HepG2 (cell line): ENCODE measurements at regions not wholly inside any gene's neighbourhood (a gene's known extent, or its start where the extent isn't known, plus 50 kb on each side); places are given as distances from the start of the nearest gene placed in this dataset.

Experiments used
- ATAC-seq: fragments of 200-7000 bp; cut with Tn5 transposase; 3 replicates; pipeline ENCODE4 v1.9.1; 2020; ENCODE audit warnings: mild to moderate bottlenecking, moderate library complexity
- BruUV-seq: library from RNA; stranded (reverse); fragments of 400-500 nt; replicated peaks from 2 replicates; lab custom pipeline; 2021; lab: Mats Ljungman, UMichigan
- CTCF ChIA-PET: fragments of 300-600 bp; formaldehyde crosslinking; extraction: SDS; loops from one replicate; lab custom pipeline; 2021; ENCODE audit warnings: low total read pairs, inconsistent platforms, low intra/inter-chr PET ratio; lab: Yijun Ruan, JAX
- POLR2A ChIA-PET: fragments of 350-600 bp; sonication (Branson Sonifier 250); formaldehyde crosslinking; loops from one replicate; lab custom pipeline; 2020; ENCODE audit warnings: antibody characterized with exemption, inconsistent platforms; lab: Yijun Ruan, JAX
- DNase-seq: peaks from one replicate; pipeline ENCODE4 v3.0.0-alpha.2; 2015; ENCODE audit warnings: low spot score
- FAIRE-seq: peaks from 3 replicates; lab custom pipeline; 2011; peaks lifted over from hg19 to GRCh38; lab: Jason Lieb, UNC
- H2AFZ ChIP-seq: one replicate; pipeline ENCODE4 v1.6.1; 2011; ENCODE audit warnings: low read length, inconsistent platforms
- H3K27ac ChIP-seq: fragments of 300-600 bp; 3 replicates; pipeline ENCODE4 v1.8.0; 2011; ENCODE audit warnings: mixed run types, mild to moderate bottlenecking, mixed read lengths, low read length, inconsistent platforms; ENCODE audit not compliant: insufficient read depth; ENCODE audit errors: extremely low read length
- H3K27me3 ChIP-seq, 2 experiments: fragments of 200-600 bp in 1 of 2; 2 replicates in 1 of 2; 3 replicates in 1 of 2; pipeline versions ENCODE4 v1.6.0 to v1.8.0; 2011; ENCODE audit warnings: low read length in 2 of 2, mild to moderate bottlenecking in 2 of 2, moderate library complexity in 2 of 2, inconsistent platforms in 1 of 2; ENCODE audit not compliant: insufficient read depth in 2 of 2, control insufficient read depth in 1 of 2
- H3K36me3 ChIP-seq, 2 experiments: fragments of 200-600 bp in 1 of 2; replicated peaks in 1 of 2; 2 replicates in 1 of 2; 3 replicates in 1 of 2; pipeline versions ENCODE4 v1.5.1 to v1.8.0; 2011; ENCODE audit warnings: low read length in 2 of 2, inconsistent platforms in 1 of 2; ENCODE audit not compliant: insufficient read depth in 2 of 2, control insufficient read depth in 1 of 2
- H3K4me1 ChIP-seq: 2 replicates; pipeline ENCODE4 v1.5.1; 2012; ENCODE audit warnings: low read length, inconsistent platforms; ENCODE audit not compliant: insufficient read depth
- H3K4me2 ChIP-seq: 2 replicates; pipeline ENCODE4 v1.6.0; 2011; ENCODE audit warnings: low read depth, low read length, inconsistent platforms
- H3K4me3 ChIP-seq, 3 experiments: fragments of 200-600 bp in 1 of 3; sonication (generic), shearing (Covaris generic) in 1 of 3; replicated peaks in 1 of 3; 2 replicates each; pipeline ENCODE4 v1.5.1; 2011 to 2016; ENCODE audit warnings: low read length in 3 of 3, inconsistent platforms in 2 of 3, low read depth in 2 of 3, mild to moderate bottlenecking in 2 of 3, control low read depth in 1 of 3, mixed read lengths in 1 of 3; ENCODE audit not compliant: insufficient read depth in 1 of 3
- H3K79me2 ChIP-seq: one replicate; pipeline ENCODE4 v1.6.1; 2011; ENCODE audit warnings: low read length, inconsistent platforms; ENCODE audit not compliant: insufficient read depth
- H3K9ac ChIP-seq: 2 replicates; pipeline ENCODE4 v1.6.0; 2011; ENCODE audit warnings: mild to moderate bottlenecking, low read depth, low read length, inconsistent platforms; ENCODE audit not compliant: insufficient read depth
- H3K9me3 ChIP-seq: 2 replicates; pipeline ENCODE4 v1.5.1; 2012; ENCODE audit warnings: mild to moderate bottlenecking, low read length
- H4K20me1 ChIP-seq: 2 replicates; pipeline ENCODE4 v1.6.0; 2011; ENCODE audit warnings: inconsistent platforms, mild to moderate bottlenecking, low read length, moderate library complexity; ENCODE audit not compliant: insufficient read depth
- HMG20A ChIP-seq: IDR thresholded peaks from 2 replicates; pipeline ENCODE4 v1.6.1; 2016; ENCODE audit warnings: borderline replicate concordance
- JARID2 ChIP-seq: sonication (generic); formaldehyde crosslinking; IDR thresholded peaks from 2 replicates; pipeline ENCODE4 v1.8.1; 2023; ENCODE audit warnings: missing genetic modification reagents, inconsistent platforms; ENCODE audit not compliant: insufficient replicate concordance
- MEIS1 ChIP-seq: sonication (generic); formaldehyde crosslinking; IDR thresholded peaks from 2 replicates; pipeline ENCODE4 v1.9.0; 2021; ENCODE audit warnings: mild to moderate bottlenecking, missing genetic modification reagents, moderate library complexity, borderline replicate concordance
- MYNN ChIP-seq: sonication (generic); formaldehyde crosslinking; IDR thresholded peaks from 2 replicates; pipeline ENCODE4 v1.4.0; 2020; ENCODE audit warnings: mild to moderate bottlenecking, low read depth, missing genetic modification reagents
- PHF8 ChIP-seq: sonication (generic); formaldehyde crosslinking; IDR thresholded peaks from 2 replicates; pipeline ENCODE4 v1.5.0; 2020; ENCODE audit warnings: missing genetic modification reagents
- PITX1 ChIP-seq: sonication (generic); formaldehyde crosslinking; IDR thresholded peaks from 2 replicates; pipeline ENCODE4 v1.5.1; 2020; ENCODE audit warnings: mild to moderate bottlenecking, missing genetic modification reagents
- SMAD9 ChIP-seq: sonication (generic); formaldehyde crosslinking; IDR thresholded peaks from 2 replicates; pipeline ENCODE4 v1.5.1; 2020; ENCODE audit warnings: mild to moderate bottlenecking, missing genetic modification reagents
- SMARCE1 ChIP-seq: fragments of 450-650 bp; IDR thresholded peaks from 2 replicates; pipeline ENCODE4 v1.6.1; 2017; ENCODE audit warnings: borderline replicate concordance
- ZNF121 ChIP-seq: sonication (generic); formaldehyde crosslinking; IDR thresholded peaks from 2 replicates; pipeline ENCODE4 v1.5.0; 2020; ENCODE audit warnings: mild to moderate bottlenecking, missing genetic modification reagents
- ZNF510 ChIP-seq: sonication (generic); formaldehyde crosslinking; IDR thresholded peaks from 2 replicates; pipeline ENCODE4 v1.4.0; 2020; ENCODE audit warnings: low read depth, mild to moderate bottlenecking, missing genetic modification reagents
- WGBS: methylation state at CpG from one replicate; pipeline ENCODE4 v1.1.6; 2017; ENCODE audit warnings: low lambda C conversion rate; 5-methylcytosine and 5-hydroxymethylcytosine counted together
- in situ Hi-C: cut with HindIII; loops from 2 replicates; pipeline ENCODE4 v1.10.0; 2017; ENCODE audit warnings: low pct_unique_long_range_greater_than_20kb; ENCODE audit not compliant: extremely low pct_ligation_motif_present
- intact Hi-C: fragments of 100-400 bp; cut with micrococcal nuclease; formaldehyde crosslinking; loops from one replicate; pipeline ENCODE4 v1.10.0; 2022; ENCODE audit not compliant: unreplicated experiment
- TF ChIP-seq, protein P1 (sequence below): sonication (generic); formaldehyde crosslinking; IDR thresholded peaks from 2 replicates; pipeline ENCODE4 v1.8.0; 2022; ENCODE audit warnings: mild to moderate bottlenecking, missing genetic modification reagents, borderline replicate concordance
- TF ChIP-seq, protein P2 (sequence below): sonication (generic); formaldehyde crosslinking; IDR thresholded peaks from 2 replicates; pipeline ENCODE4 v1.4.0; 2020; ENCODE audit warnings: missing genetic modification reagents; ENCODE audit errors: not compliant biosample characterization

DNA sequence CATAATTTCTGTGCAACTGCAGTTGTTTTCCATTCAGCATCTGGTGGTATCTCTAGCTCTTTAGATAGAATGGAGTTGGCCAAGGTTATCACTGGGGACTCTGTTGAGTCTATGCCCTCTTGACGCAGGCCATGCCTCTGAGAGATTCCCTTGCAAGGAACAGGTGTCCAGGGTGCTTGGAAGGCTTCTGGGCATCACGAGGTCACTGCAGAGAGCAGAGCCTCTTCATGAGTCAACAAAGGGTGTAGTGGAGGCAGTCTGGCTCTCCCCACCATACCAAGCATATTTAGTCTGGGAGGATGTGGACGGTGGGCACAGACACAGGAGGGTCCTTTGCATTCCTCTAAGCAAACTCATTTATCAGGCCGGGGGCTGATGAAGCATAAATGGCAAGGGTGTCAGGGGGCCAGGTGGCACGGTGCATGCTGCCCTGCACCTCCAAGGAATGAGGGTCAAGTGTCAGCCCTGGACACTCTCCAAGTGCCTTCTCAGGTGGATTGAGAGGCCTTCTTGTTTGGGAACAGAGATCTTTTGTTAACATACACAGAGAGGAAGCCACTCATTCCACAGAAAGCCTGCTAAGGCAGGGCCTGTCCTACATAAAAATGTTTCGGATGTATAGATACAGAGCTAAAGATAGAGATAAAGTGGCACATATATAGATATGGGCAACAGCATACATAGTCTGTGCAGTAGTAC is 328.6 kb downstream of the INHBA start:
- Histone ChIP-seq H3K79me2 (no peaks in the 10 kb centered on the region), H3K9me3 (peaks cover 22% of the 10 kb centered on the region), H3K4me1 (no peaks in the 10 kb centered on the region), H3K27me3 (no peaks in the 10 kb centered on the region), H3K9ac (no peak overlapping the region), H3K4me2 (no peak overlapping the region)
- no peak for ATAC-seq
- intact Hi-C loops: no loop called here
- WGBS: 3% methylated on average over 5 of the region's 6 CpGs
- in situ Hi-C loops: no loop called here
- TF ChIP-seq HMG20A (CRISPR knock-in tag) (no peak), PHF8 (CRISPR knock-in tag) (no peak), JARID2 (CRISPR knock-in tag) (no peak), SMARCE1 (no peak), SMAD9 (CRISPR knock-in tag) (no peak), ZNF121 (CRISPR knock-in tag) (no peak), PITX1 (CRISPR knock-in tag) (no peak), MYNN (no peak), ZNF510 (CRISPR knock-in tag) (no peak), MEIS1 (CRISPR knock-in tag) (no peak)
- TF ChIP-seq, protein P1, sequence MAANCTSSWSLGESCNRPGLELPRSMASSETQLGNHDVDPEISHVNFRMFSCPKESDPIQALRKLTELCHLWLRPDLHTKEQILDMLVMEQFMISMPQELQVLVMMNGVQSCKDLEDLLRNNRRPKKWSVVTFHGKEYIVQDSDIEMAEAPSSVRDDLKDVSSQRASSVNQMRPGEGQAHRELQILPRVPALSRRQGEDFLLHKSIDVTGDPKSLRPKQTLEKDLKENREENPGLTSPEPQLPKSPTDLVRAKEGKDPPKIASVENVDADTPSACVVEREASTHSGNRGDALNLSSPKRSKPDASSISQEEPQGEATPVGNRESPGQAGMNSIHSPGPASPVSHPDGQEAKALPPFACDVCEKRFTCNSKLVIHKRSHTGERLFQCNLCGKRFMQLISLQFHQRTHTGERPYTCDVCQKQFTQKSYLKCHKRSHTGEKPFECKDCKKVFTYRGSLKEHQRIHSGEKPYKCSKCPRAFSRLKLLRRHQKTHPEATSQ: no peak
- TF ChIP-seq, protein P2, sequence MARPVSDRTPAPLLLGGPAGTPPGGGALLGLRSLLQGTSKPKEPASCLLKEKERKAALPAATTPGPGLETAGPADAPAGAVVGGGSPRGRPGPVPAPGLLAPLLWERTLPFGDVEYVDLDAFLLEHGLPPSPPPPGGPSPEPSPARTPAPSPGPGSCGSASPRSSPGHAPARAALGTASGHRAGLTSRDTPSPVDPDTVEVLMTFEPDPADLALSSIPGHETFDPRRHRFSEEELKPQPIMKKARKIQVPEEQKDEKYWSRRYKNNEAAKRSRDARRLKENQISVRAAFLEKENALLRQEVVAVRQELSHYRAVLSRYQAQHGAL (CRISPR knock-in tag): no peak
- TF ChIP-seq, all 625 proteins: peak for 0
- DNase-seq (no peak), FAIRE-seq (no peak)
- H2AFZ ChIP-seq: no peak overlapping the region
- BruUV-seq: no TSS peak
- ChIA-PET POLR2A (no interaction called here), CTCF (no interaction called here)
- no peaks in the 10 kb centered on the region for H4K20me1 ChIP-seq
- no peak overlapping the region for H3K4me3 ChIP-seq
- H3K36me3 ChIP-seq: no peaks in the 10 kb centered on the region
- H3K27ac ChIP-seq: no peak overlapping the region
